ENCODE measurements at regions not wholly inside any gene's neighbourhood (a gene's known extent, or its start where the extent isn't known, plus 50 kb on each side); places are given as distances from the start of the nearest gene placed in this dataset.
"Not testable (repeated sequence)": the region's sequence is repeated elsewhere in the genome, so short reads cannot be mapped to it uniquely, and the experiment has no call there.

DNA sequence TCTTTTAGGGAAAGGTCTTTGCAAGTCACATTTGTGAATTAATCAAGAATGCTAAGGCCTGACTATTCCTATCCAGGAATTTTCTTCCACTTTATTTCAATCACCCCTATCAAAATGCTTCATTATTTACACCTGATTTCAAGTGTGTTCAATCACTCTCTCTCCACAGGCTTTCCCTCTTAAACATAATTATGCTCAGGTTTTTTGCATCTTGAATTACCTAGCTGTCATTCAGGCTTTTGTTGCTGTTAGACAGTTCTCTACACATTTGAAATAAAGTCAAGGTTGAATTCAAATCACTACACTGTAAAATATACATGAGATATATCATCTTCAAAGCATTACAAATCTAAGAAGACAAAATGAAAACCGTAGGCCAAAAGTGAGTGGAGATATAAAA is 941.3 kb upstream of the SLITRK1 start:
- DNase-seq, result no peak

GRCh38 chr13:84821261-84821660 is 939.0 kb upstream of the SLITRK1 start:
- DNase-seq, result no peak

GRCh38 chr13:84816567-84817105 is 934.4 kb upstream of the SLITRK1 start:
- DNase-seq, result no peak

- DNase-seq, result no peak
Observed at GRCh38 chr13:84812789-84813188, 930.5 kb upstream of the SLITRK1 start.

GRCh38 chr13:84812078-84812477 is 929.8 kb upstream of the SLITRK1 start:
- DNase-seq, result no peak

GRCh38 chr13:84810781-84811180 is 928.5 kb upstream of the SLITRK1 start:
- no peak for DNase-seq

DNA sequence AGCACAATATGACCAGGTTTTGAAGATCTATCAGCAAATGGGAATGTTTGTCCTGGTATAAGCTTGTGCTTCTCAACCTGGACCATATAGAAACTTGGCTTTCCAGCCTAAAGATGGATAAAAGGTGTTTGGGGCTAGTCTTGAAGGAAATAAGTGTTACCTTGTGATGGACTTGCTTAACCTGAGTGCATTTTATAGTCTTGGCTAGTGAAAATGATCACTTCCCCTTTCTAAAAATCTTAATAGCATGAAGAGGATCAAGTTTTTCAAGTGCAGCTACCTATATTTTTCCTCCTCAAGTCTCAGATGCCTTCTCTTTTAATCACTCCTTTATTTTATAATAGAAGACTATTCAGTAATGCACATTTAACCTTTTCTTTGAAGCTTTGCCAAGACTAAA is 919.8 kb upstream of the SLITRK1 start:
- no peak for DNase-seq

- no peak for DNase-seq
Observed at GRCh38 chr13:84784443-84785153, 902.3 kb upstream of the SLITRK1 start.

DNA sequence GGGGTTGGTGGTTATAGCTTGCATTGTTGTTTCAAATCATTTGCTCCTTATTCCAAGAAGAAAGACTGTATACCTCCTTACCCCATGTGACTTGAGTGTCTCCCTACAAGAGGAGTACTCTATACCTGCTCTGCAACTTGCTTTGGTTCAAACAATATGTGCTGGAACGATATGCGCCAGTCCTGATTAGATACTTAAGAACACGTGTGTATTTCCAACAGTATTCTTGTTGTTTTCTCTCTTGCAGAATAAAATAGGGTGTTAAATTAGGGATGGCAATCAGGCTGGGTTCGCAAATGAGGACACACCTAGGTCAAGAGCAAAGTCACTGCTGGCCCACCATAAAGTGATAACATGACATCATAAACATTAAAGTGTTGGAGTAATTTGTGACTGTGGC is 895.0 kb upstream of the SLITRK1 start:
- DNase-seq, result no peak

DNA sequence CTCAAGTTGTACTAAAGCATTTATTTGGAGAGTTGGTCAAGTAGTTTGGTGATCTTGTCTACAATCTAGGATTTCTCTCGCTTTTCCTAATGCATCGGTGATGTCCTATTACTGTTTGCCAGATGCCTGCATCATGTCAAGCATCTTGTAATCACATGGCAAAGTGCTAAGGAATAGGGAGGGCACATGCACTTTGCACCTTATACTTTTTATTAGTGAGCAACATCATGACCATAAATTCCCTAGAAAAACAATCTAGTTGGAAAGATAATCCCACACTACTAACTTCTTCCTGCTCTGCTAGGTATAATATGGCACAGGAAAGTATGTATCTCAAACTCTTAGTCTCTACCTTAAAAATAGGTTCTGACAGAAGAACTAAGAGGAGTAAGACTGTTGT is 894.3 kb upstream of the SLITRK1 start:
- no peak for DNase-seq

GRCh38 chr13:84775920-84776319 is 893.6 kb upstream of the SLITRK1 start:
- not testable (repeated sequence) for DNase-seq

- DNase-seq, result no peak
Observed at GRCh38 chr13:84774111-84774510, 891.8 kb upstream of the SLITRK1 start.

- DNase-seq, result no peak
Observed at GRCh38 chr13:84760956-84761355, 878.7 kb upstream of the SLITRK1 start.

DNA sequence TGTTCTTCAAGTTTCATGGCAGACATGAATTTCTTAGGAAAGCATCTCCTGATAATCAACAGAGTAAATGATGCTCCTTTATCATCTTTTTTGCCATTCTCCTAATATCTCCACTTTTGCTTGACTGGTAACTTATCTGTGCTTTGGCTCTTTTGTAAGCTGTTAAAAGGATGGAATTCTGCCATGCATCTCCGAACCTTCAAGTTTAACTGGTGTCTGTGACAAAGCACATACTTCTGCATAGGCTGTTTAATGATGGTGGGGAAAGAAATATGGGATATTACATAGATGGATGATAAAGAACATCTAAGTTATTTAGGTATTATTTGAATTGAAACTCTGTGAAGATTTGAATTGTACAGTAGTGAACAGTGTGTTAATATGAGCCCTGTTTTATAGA is 866.9 kb upstream of the SLITRK1 start:
- no peak for DNase-seq

- no peak for DNase-seq
Observed at GRCh38 chr13:84745051-84745551, 862.8 kb upstream of the SLITRK1 start.

GRCh38 chr13:84744203-84744602 is 861.9 kb upstream of the SLITRK1 start:
- no peak for DNase-seq

GRCh38 chr13:84741253-84741652 is 859.0 kb upstream of the SLITRK1 start:
- peak; percentile 29 for DNase-seq

DNA sequence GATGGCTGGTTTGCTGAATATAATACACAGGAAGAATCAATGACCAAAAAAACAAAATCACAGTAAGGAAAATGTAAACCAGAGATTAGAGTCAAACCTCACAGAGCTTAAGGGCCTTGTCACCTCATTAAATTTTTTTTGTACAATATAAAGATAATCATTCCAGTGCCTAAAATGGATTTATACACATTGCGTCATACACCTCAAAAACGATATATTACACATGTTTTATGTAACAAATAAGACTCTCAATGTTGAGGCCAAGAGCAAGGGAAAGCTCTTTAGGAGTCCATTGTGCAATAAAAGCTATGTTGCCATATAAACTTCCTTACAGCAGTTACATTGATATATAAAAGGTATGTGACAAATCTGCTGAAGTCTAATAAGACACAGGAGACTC is 856.7 kb upstream of the SLITRK1 start:
- DNase-seq, result no peak

DNA sequence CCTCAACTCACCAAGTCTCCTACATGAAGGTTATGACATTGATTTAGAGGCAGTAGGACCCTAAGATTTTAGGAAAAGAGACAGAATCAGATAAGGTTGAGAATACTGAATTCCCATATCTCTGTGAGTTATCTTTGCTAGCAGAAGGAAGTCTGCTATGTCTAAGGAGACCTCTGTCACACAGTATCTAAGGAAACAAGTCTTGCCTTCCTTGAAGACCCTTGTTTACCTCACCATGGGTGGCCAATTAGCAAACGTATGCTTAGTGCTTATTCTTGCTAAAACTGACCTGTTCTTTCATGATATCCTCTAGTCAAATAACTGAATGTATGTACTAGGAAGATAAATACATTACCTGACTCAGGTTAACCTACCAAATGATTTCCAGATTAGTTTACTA is 855.4 kb upstream of the SLITRK1 start:
- no peak for DNase-seq

DNA sequence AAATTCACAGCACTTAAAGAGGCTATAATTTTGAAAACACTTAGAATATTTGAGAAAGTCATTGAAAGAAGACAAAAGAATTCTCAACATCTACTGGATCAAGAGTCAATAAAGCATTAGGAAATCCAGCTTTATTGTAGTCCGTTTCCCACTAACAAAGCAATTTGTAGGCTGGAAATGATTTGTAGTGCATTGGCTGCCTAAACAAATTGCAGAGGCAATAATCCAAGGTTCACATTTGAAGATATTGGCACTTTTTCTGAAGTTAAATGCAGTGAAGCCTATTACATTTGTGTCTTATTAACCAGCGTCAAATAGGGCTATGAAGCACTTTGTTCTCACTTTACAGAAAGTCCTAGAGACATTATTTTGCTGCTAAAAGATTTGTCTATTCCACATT is 848.1 kb upstream of the SLITRK1 start:
- no peak for DNase-seq

DNA sequence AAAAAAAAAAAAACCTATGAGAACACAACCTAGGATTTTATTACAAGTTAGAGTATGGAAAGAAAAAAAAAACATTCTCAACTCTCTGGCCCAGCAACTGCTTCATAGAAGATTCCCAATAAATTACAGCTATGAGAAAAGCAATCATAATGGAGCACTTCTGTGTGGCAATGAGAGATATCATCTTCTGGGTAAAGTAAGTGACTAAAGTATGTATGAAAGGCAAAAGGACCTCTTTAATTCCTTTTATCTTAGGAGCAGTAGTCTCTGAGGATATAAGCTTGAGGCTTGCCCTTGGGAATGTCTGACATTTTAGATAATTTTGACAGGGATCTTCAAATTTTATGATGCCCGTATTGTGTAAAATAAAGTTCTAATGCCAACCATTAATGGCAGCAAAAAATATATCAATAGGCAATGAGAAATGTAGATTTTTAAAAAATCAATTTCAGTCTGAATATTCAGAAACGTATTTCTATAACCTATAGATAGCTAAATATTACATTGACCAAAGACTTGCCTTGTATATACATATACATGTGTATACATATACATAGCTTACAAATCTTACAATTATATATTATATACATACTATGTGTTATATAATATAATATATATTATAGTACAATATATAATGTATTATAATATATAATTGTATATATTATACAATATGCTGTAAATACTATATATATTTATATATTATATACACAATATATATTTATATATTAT is 823.9 kb upstream of the SLITRK1 start:
- DNase-seq, result no peak

DNA sequence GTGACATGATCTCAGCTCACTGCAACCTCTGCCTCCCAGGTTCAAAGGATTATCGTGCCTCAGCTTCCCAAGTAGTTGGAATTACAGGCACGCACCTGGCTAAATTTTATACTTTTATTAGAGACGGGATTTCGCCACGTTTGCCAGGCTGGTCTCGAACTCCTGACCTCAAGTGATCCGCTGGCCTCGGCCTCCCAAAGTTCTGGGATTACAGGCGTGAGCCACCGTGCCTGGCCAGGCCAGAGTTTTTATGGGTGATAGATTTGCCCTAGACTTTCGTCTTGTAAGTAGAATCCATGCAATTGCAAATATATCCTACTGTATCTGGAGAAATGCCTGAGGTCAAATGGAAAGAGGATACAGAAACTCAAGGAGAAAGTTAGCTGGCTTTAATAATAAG is 819.9 kb upstream of the SLITRK1 start:
- no peak for DNase-seq

GRCh38 chr13:84697591-84697990 is 815.3 kb upstream of the SLITRK1 start:
- DNase-seq, result not testable (repeated sequence)

DNA sequence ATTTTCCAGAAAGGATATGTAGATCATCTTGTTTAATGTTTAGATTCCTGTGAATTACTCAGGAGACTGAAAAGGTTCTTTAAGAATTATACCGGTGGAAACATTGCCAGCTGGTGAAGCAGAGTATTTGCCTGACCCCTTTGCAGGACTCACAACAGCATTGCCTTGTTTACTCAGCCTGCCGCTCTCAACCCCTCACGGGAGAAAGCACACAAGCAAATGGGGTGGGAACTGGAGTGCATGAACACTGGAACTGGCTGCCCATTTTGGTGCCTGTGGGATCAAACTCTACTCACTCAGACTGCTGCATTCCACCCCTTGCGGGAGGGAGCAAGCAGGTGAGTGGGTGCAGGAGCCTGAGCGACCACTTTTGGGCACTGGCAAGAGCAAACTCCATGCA is 804.7 kb upstream of the SLITRK1 start:
- no peak for DNase-seq

Measured in SIG-M5 (cell line).